ENCODE measurements at regions not wholly inside any gene's neighbourhood (a gene's known extent, or its start where the extent isn't known, plus 50 kb on each side); places are given as distances from the start of the nearest gene placed in this dataset.

DNA sequence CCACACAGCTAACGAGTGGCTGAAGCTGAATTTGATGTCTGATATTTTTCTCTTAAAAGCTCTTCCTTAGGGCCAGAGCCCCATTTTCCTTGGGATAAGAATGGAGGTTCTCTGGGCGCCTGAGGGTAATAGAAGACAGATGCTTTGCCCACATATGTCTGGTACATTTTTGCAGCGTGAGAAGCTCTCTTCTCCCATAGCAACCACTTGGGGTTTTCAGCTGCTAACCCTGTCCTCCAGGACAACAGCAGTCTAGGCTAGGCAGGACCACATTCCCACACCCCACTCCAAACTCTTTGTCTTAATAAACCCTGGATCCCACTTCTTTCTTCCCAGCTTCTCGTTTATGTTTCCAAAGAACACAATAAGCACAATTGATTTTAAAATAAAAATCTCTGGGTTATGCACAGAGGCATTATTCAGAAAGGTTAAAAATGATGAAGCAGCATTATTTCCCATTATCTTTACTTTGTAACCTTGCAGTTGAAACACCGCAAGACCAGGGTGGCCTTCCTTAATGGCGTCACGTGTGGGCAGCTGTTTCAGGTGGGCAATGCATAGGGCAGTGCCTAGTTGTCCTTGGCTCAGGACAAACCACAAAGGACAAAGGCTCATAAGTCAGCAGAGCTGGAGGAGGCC is 56.5 kb upstream of the NTRK3 start:
- DNase-seq, result no peak

DNA sequence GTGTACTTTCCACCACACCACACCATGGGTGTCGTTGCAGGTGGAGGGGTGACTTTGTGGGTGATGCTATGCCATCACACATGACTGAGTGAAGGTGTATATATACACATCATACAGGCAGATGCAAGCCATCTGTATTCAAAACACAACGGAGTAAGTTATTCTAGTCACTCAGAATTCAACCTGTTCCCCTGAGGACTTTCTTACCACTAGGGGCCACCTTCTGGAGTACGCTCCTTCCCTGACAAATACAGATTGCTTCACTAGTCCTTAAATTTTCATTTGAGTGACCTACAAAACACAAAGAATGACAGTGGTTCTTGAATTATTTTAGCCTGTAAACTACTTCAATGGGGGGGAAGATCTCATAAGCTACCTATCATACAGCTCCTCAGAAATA is 52.8 kb upstream of the NTRK3 start:
- no peak for DNase-seq

- no peak for DNase-seq
Observed at GRCh38 chr15:88307344-88307743, 50.8 kb upstream of the NTRK3 start.
